NCI-H2196 (cell line): ENCODE measurements at regions not wholly inside any gene's neighbourhood (a gene's known extent, or its start where the extent isn't known, plus 50 kb on each side); places are given as distances from the start of the nearest gene placed in this dataset.
A peak's percentile ranks its signal among the peaks of the same experiment; 100 is the strongest.
"Not testable (repeated sequence)": the region's sequence is repeated elsewhere in the genome, so short reads cannot be mapped to it uniquely, and the experiment has no call there.

Source experiments
- DNase-seq: peaks from one replicate; lab custom pipeline; 2025; ENCODE audit not compliant: unreplicated experiment; lab: John Stamatoyannopoulos, UW

- no peak for DNase-seq
Measured at GRCh38 chr6:106885679-106886078, 88.8 kb downstream of the CD24 start.

- DNase-seq, result no peak
Measured at GRCh38 chr6:106884576-106884975, 90.0 kb downstream of the CD24 start.

GRCh38 chr6:106883808-106884262 is 90.7 kb downstream of the CD24 start:
- peak; percentile 25 for DNase-seq

GRCh38 chr6:106882601-106883518 is 91.7 kb downstream of the CD24 start:
- DNase-seq, result peak; percentile 35

- DNase-seq, result no peak
Measured at GRCh38 chr6:106882138-106882537, 92.4 kb downstream of the CD24 start.

- DNase-seq, result no peak
Measured at GRCh38 chr6:106880952-106881351, 93.6 kb downstream of the CD24 start.

- no peak for DNase-seq
Measured at GRCh38 chr6:106875782-106876321, 98.7 kb downstream of the CD24 start.

GRCh38 chr6:106874481-106874880 is 100.0 kb downstream of the CD24 start:
- no peak for DNase-seq

GRCh38 chr6:106872049-106872448 is 102.5 kb downstream of the CD24 start:
- no peak for DNase-seq

GRCh38 chr6:106870824-106871717 is 103.5 kb downstream of the CD24 start:
- no peak for DNase-seq

- DNase-seq, result no peak
Measured at GRCh38 chr6:106870069-106870468, 104.5 kb downstream of the CD24 start.

GRCh38 chr6:106869203-106869602 is 105.3 kb downstream of the CD24 start:
- no peak for DNase-seq

GRCh38 chr6:106866875-106867658 is 107.5 kb downstream of the CD24 start:
- DNase-seq, result no peak

- no peak for DNase-seq
Measured at GRCh38 chr6:106862858-106863257, 111.7 kb downstream of the CD24 start.

- DNase-seq, result no peak
Measured at GRCh38 chr6:106860940-106861339, 113.6 kb downstream of the CD24 start.

- no peak for DNase-seq
Measured at GRCh38 chr6:106858653-106859092, 115.9 kb downstream of the CD24 start.

- no peak for DNase-seq
Measured at GRCh38 chr6:106857771-106858652, 116.5 kb downstream of the CD24 start.

- DNase-seq, result not testable (repeated sequence)
Measured at GRCh38 chr6:106857310-106857709, 117.2 kb downstream of the CD24 start.

- DNase-seq, result no peak
Measured at GRCh38 chr6:106856227-106856874, 118.2 kb downstream of the CD24 start.
